ENCODE measurements at regions not wholly inside any gene's neighbourhood (a gene's known extent, or its start where the extent isn't known, plus 50 kb on each side); places are given as distances from the start of the nearest gene placed in this dataset.

DNA sequence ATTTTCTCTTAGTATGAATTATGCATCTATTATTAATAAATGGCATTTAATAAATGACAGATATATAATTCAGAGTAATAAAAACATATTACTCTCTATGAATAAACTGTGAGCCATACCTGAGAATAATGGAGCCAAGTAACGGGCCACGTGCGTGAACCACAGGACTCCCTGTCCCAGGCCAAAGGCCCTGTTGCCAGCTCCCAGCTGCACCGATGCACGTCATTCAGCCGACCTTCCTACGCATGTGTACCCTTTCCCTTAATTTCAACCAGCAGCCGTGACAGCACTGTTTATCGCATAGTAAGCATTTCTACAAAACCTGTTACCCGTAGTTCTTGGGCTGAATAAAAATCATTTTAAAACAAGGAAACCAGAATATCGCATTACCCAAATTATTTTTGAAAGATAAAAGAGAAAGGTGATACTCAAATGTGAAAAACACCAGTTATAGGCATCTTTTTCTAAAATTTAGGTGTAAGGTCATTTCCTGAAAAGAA is 827.2 kb upstream of the FRG1 start:
- H3K27ac ChIP-seq: no peak overlapping the region
- H3K27me3 ChIP-seq: no peaks in the 10 kb centered on the region
- intact Hi-C loops (cut with DNase I): no loop called here
- TF ChIP-seq, protein P1, sequence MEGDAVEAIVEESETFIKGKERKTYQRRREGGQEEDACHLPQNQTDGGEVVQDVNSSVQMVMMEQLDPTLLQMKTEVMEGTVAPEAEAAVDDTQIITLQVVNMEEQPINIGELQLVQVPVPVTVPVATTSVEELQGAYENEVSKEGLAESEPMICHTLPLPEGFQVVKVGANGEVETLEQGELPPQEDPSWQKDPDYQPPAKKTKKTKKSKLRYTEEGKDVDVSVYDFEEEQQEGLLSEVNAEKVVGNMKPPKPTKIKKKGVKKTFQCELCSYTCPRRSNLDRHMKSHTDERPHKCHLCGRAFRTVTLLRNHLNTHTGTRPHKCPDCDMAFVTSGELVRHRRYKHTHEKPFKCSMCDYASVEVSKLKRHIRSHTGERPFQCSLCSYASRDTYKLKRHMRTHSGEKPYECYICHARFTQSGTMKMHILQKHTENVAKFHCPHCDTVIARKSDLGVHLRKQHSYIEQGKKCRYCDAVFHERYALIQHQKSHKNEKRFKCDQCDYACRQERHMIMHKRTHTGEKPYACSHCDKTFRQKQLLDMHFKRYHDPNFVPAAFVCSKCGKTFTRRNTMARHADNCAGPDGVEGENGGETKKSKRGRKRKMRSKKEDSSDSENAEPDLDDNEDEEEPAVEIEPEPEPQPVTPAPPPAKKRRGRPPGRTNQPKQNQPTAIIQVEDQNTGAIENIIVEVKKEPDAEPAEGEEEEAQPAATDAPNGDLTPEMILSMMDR (IDR thresholded peaks at IDR 0.05): no peak
- no peaks in the 10 kb centered on the region for H3K4me1 ChIP-seq
- H3K4me3 ChIP-seq: no peak overlapping the region
- no peaks in the 10 kb centered on the region for H3K9me3 ChIP-seq
- no peaks in the 10 kb centered on the region for H3K36me3 ChIP-seq
- ATAC-seq (no peak), DNase-seq (no peak)

DNA sequence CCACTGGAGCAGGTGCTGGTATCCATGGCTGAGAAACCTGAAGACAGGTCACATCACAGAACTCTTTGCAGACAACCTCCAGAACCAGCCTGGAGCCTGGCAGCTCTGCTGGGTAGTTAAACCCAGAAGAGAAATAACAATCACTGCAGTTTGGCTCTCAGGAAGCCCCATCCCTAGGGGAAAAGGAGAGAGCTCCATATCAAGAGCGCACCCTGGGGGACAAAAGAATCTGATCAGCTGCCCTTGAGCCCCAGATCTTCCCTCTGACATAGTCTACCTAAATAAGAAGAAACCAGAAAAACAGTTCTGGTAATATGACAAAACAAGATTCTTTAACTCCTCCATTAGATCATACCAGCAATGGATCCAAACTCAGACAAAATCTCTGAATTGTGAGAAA is 823.2 kb upstream of the FRG1 start:
- intact Hi-C loops (cut with DNase I): no loop called here
- no peak overlapping the region for H3K4me3 ChIP-seq
- no peak overlapping the region for H3K27ac ChIP-seq
- ATAC-seq (no peak), DNase-seq (no peak)
- H3K27me3 ChIP-seq: no peaks in the 10 kb centered on the region
- TF ChIP-seq, protein P1 (IDR thresholded peaks at IDR 0.05): no peak
- no peaks in the 10 kb centered on the region for H3K36me3 ChIP-seq
- no peaks in the 10 kb centered on the region for H3K9me3 ChIP-seq
- H3K4me1 ChIP-seq: no peaks in the 10 kb centered on the region

DNA sequence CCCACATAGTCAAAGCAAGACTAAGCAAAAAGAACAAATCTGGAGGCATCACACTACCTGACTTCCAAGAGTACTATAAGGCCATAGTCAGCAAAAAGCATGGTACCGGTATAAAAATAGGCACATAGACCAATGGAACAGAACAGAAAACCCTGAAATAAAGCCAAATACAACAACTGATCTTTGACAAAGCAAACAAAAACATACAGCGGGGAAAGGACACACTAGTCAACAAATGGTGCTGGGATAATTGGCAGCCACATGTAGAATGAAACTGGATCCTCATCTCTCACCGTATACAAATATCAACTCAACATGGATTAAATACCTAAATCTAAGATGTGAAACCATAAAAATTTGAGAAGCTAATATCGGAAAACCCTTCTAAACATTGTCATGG is 819.3 kb upstream of the FRG1 start:
- no peaks in the 10 kb centered on the region for H3K27me3 ChIP-seq
- intact Hi-C loops (cut with DNase I): no loop called here
- DNase-seq: no peak
- no peaks in the 10 kb centered on the region for H3K4me1 ChIP-seq
- ATAC-seq: no peak
- no peaks in the 10 kb centered on the region for H3K9me3 ChIP-seq
- H3K36me3 ChIP-seq: no peaks in the 10 kb centered on the region
- no peak overlapping the region for H3K4me3 ChIP-seq
- TF ChIP-seq, protein P1 (IDR thresholded peaks at IDR 0.05): no peak
- H3K27ac ChIP-seq: no peak overlapping the region

DNA sequence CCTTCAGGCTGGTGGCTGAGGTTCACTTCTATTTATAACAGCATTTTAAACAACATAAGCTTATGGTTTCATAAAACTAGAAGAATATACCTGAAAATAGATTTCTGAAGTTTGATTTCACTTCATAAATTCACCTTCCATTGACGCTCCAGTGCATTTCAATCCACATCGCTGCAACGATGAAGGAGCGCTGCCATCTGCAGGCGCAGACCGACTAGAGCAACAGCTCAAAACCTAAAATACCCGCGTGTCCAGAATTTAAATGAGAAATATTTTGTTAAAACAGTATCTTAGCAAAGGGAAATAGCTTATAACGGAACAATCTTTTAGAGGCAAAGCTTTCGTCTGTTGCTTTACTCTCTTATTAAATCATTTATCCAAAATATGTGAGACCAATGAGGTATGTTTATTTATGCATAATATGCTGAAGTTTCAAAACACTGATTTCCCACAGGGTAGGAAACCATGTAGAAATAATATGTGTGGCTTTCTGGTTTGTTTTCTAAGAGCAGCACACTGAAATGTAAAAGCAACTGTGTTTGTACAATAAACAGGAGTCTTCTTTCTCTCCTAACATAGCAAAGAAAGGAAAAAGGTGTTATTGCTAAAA is 816.4 kb upstream of the FRG1 start:
- H3K9me3 ChIP-seq: no peaks in the 10 kb centered on the region
- intact Hi-C loops (cut with DNase I): no loop called here
- TF ChIP-seq, protein P1 (IDR thresholded peaks at IDR 0.05): peak; percentile 51
- no peak for DNase-seq
- no peaks in the 10 kb centered on the region for H3K36me3 ChIP-seq
- no peak overlapping the region for H3K4me3 ChIP-seq
- no peak overlapping the region for H3K27ac ChIP-seq
- H3K27me3 ChIP-seq: no peaks in the 10 kb centered on the region
- no peaks in the 10 kb centered on the region for H3K4me1 ChIP-seq
- ATAC-seq: no peak

DNA sequence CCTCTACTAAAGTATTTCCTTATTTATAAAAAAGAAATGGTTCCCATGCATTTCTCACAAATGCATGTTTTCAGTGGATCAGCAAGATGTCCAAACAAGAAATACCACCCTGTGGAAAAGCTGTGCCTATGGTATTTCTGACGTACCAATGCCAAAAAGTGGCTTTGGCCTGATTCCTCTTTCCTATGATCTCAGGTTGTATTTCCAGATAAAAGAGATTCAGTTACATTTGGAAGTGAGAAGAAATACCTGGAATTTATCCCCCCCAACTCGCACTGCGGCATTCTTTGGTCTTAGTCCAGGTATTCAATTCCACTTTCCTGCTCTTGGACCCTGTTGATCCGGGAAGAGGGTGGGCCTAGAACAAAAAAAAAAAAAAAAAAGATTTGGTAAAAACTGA is 815.9 kb upstream of the FRG1 start:
- Histone ChIP-seq H3K36me3 (no peaks in the 10 kb centered on the region), H3K9me3 (no peaks in the 10 kb centered on the region), H3K27me3 (no peaks in the 10 kb centered on the region), H3K4me1 (no peaks in the 10 kb centered on the region), H3K4me3 (no peak overlapping the region), H3K27ac (no peak overlapping the region)
- TF ChIP-seq, protein P1 (IDR thresholded peaks at IDR 0.05): no peak
- intact Hi-C loops (cut with DNase I): no loop called here
- no peak for ATAC-seq
- DNase-seq: no peak

DNA sequence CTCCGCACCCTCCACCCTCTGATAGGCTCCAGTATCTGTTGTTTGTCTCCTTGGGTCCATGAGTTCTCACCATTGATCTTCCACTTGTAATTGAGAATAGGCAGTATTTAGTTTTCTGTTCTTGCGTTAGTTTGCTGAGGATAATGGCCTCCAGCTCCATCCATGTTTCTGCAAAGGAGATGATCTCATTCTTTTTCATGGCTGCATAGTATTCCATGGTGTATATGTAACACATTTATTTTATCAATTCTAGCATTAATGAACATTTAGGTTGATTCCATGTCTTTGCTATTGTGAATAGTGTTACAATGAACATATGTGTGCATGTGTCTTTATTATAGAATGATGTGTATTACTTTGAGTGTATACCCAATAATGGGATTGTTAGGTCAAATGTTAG is 814.6 kb upstream of the FRG1 start:
- H3K36me3 ChIP-seq: no peaks in the 10 kb centered on the region
- H3K27me3 ChIP-seq: no peaks in the 10 kb centered on the region
- H3K9me3 ChIP-seq: no peaks in the 10 kb centered on the region
- DNase-seq: no peak
- intact Hi-C loops (cut with DNase I): no loop called here
- TF ChIP-seq, protein P1 (IDR thresholded peaks at IDR 0.05): no peak
- H3K4me3 ChIP-seq: no peak overlapping the region
- H3K27ac ChIP-seq: no peak overlapping the region
- ATAC-seq: no peak
- H3K4me1 ChIP-seq: no peaks in the 10 kb centered on the region
